ENCODE measurements at regions not wholly inside any gene's neighbourhood (a gene's known extent, or its start where the extent isn't known, plus 50 kb on each side); places are given as distances from the start of the nearest gene placed in this dataset.

DNA sequence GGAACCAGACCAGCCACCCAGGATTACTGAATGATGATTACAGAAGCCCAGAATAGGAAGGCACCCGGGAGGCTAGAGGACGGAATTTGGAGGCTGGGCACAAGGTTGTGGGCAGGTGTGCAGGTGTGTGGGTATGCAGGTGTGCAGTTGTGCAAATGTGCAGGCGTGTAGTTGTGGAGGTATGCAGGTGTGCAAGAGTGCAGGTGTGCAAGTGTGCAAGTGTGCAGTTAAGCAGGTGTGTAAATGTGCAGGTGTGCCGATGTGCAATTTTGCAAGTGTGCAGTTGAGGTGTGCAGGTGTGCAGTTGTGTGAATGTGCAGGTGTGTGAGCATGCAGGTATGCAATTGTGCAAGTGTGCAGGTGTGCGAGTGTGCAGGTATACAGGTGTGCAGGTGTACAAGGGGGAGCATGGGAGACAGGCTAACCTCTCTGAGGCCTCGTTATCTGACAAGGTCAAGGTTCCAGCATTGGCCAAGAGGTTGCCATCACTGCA, 131.8 kb downstream of the KCTD15 start:
- Histone ChIP-seq H3K4me2 (ENCODE audit: low read length, poor library complexity, severe bottlenecking) (no peak overlapping the region), H3K4ac (ENCODE audit: low read depth in 1 of 2, low read length in 2 of 2) (no peak overlapping the region)
- WGBS: 83% methylated on average over 6 of the region's 6 CpGs

DNA sequence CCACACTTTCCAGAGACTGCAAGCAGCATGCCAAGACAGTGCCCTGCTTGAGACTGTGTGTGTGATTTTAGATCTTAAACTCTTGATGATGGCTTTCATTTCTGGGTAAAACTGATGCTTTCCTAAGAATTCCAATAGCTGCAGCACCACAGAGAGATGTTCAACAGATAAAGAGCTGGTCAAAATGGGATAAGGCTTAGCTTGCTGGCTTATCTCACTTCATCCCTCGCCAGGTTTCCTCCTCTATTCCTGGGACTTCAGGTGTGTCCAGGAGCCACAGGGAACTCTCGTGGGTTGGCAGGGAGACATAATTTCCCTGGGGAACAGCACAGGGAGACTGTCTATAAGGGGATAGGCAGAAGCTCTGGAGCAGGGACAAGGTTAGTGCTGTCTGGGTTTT, 137.3 kb downstream of the KCTD15 start:
- H3K4me3 ChIP-seq (ENCODE audit: insufficient read depth in 1 of 2, low read depth in 1 of 2, low read length in 2 of 2): no peak overlapping the region
- H2AFZ ChIP-seq (ENCODE audit: low read depth, low read length): no peak overlapping the region
- 55% methylated on average over 2 of the region's 2 CpGs for WGBS
- H3K27ac ChIP-seq (ENCODE audit: low read length, poor library complexity, severe bottlenecking): no peak overlapping the region
- H4K91ac ChIP-seq (ENCODE audit: low read length): no peak overlapping the region
- no peak overlapping the region for H4K8ac ChIP-seq (ENCODE audit: low read length)
- H3K9ac ChIP-seq (ENCODE audit: low read length): no peak overlapping the region
- no peaks in the 10 kb centered on the region for H3K4me1 ChIP-seq (ENCODE audit: control insufficient read depth, insufficient read depth, low read depth, low read length)
- no peak for DNase-seq
- no peak overlapping the region for H3K23ac ChIP-seq (ENCODE audit: low read length in 2 of 2)
- H3K4me2 ChIP-seq (ENCODE audit: low read length, poor library complexity, severe bottlenecking): no peak overlapping the region
- H3K27me3 ChIP-seq (ENCODE audit: control insufficient read depth in 1 of 2, insufficient read depth in 1 of 2, low read length in 2 of 2): peaks cover 0 to 3% of the 10 kb centered on the region in 2 experiments
- H2BK5ac ChIP-seq (ENCODE audit: low read depth, low read length, poor library complexity, severe bottlenecking): no peak overlapping the region
- H3K36me3 ChIP-seq (ENCODE audit: control insufficient read depth in 1 of 2, insufficient read depth in 2 of 2, low read depth in 1 of 2, low read length in 2 of 2): no peaks in the 10 kb centered on the region
- no peak overlapping the region for H2BK120ac ChIP-seq (ENCODE audit: low read depth, low read length)
- no peak overlapping the region for H2BK12ac ChIP-seq (ENCODE audit: low read length in 2 of 2)
- no peaks in the 10 kb centered on the region for H3K79me1 ChIP-seq (replicated peaks; ENCODE audit: low read length, poor library complexity, severe bottlenecking)
- no peak overlapping the region for H2BK15ac ChIP-seq (ENCODE audit: low read depth, poor library complexity, severe bottlenecking)
- H3K18ac ChIP-seq (ENCODE audit: low read depth in 1 of 2, low read length in 2 of 2): no peak overlapping the region
- no peak overlapping the region for H3K14ac ChIP-seq (ENCODE audit: low read length in 2 of 2)
- no peak overlapping the region for H2AK5ac ChIP-seq (ENCODE audit: low read length, severe bottlenecking)
- H3K9me3 ChIP-seq (ENCODE audit: control insufficient read depth, low read length): peaks cover 14% of the 10 kb centered on the region
- H3K4ac ChIP-seq (ENCODE audit: low read depth in 1 of 2, low read length in 2 of 2): no peak overlapping the region

More for the DNA sequence above, 131.8 kb downstream of the KCTD15 start:
- H3K36me3 ChIP-seq (ENCODE audit: control insufficient read depth in 1 of 2, insufficient read depth in 2 of 2, low read depth in 1 of 2, low read length in 2 of 2): no peaks in the 10 kb centered on the region
- H2BK12ac ChIP-seq (ENCODE audit: low read length in 2 of 2): no peak overlapping the region
- no peak overlapping the region for H3K14ac ChIP-seq (ENCODE audit: low read length in 2 of 2)
- peaks cover 0 to 3% of the 10 kb centered on the region in 2 experiments for H3K27me3 ChIP-seq (ENCODE audit: control insufficient read depth in 1 of 2, insufficient read depth in 1 of 2, low read length in 2 of 2)
- no peak overlapping the region for H2BK5ac ChIP-seq (ENCODE audit: low read depth, low read length, poor library complexity, severe bottlenecking)
- peak overlapping the region in 1 of 2 experiments; percentile 5 for H3K4me3 ChIP-seq (ENCODE audit: insufficient read depth in 1 of 2, low read depth in 1 of 2, low read length in 2 of 2)
- no peak overlapping the region for H2AK5ac ChIP-seq (ENCODE audit: low read length, severe bottlenecking)
- H3K27ac ChIP-seq (ENCODE audit: low read length, poor library complexity, severe bottlenecking): no peak overlapping the region
- no peak for DNase-seq
- H2BK120ac ChIP-seq (ENCODE audit: low read depth, low read length): no peak overlapping the region
- peak overlapping the region; percentile 41 for H4K91ac ChIP-seq (ENCODE audit: low read length)
- H3K23ac ChIP-seq (ENCODE audit: low read length in 2 of 2): no peak overlapping the region
- H3K18ac ChIP-seq (ENCODE audit: low read depth in 1 of 2, low read length in 2 of 2): no peak overlapping the region
- H3K9me3 ChIP-seq (ENCODE audit: control insufficient read depth, low read length): peaks cover 2% of the 10 kb centered on the region
- H3K4me1 ChIP-seq (ENCODE audit: control insufficient read depth, insufficient read depth, low read depth, low read length): peaks cover 3% of the 10 kb centered on the region
- no peak overlapping the region for H2BK15ac ChIP-seq (ENCODE audit: low read depth, poor library complexity, severe bottlenecking)
- no peaks in the 10 kb centered on the region for H3K79me1 ChIP-seq (replicated peaks; ENCODE audit: low read length, poor library complexity, severe bottlenecking)
- H2AFZ ChIP-seq (ENCODE audit: low read depth, low read length): no peak overlapping the region
- H3K9ac ChIP-seq (ENCODE audit: low read length): no peak overlapping the region
- H4K8ac ChIP-seq (ENCODE audit: low read length): no peak overlapping the region

- no peak overlapping the region for H3K14ac ChIP-seq (ENCODE audit: low read length in 2 of 2)
- H3K9ac ChIP-seq (ENCODE audit: low read length): no peak overlapping the region
- H2BK120ac ChIP-seq (ENCODE audit: low read depth, low read length): no peak overlapping the region
- H2BK12ac ChIP-seq (ENCODE audit: low read length in 2 of 2): no peak overlapping the region
- H2AFZ ChIP-seq (ENCODE audit: low read depth, low read length): no peak overlapping the region
- H3K27ac ChIP-seq (ENCODE audit: low read length, poor library complexity, severe bottlenecking): no peak overlapping the region
- H2AK5ac ChIP-seq (ENCODE audit: low read length, severe bottlenecking): no peak overlapping the region
- no peak overlapping the region for H3K18ac ChIP-seq (ENCODE audit: low read depth in 1 of 2, low read length in 2 of 2)
- H3K4me1 ChIP-seq (ENCODE audit: control insufficient read depth, insufficient read depth, low read depth, low read length): no peaks in the 10 kb centered on the region
- H2BK15ac ChIP-seq (ENCODE audit: low read depth, poor library complexity, severe bottlenecking): no peak overlapping the region
- no peak overlapping the region for H3K4ac ChIP-seq (ENCODE audit: low read depth in 1 of 2, low read length in 2 of 2)
- peaks cover 0 to 3% of the 10 kb centered on the region in 2 experiments for H3K27me3 ChIP-seq (ENCODE audit: control insufficient read depth in 1 of 2, insufficient read depth in 1 of 2, low read length in 2 of 2)
- H3K36me3 ChIP-seq (ENCODE audit: control insufficient read depth in 1 of 2, insufficient read depth in 2 of 2, low read depth in 1 of 2, low read length in 2 of 2): no peaks in the 10 kb centered on the region
- no peak overlapping the region for H3K23ac ChIP-seq (ENCODE audit: low read length in 2 of 2)
- H4K8ac ChIP-seq (ENCODE audit: low read length): no peak overlapping the region
- no peak overlapping the region for H3K4me3 ChIP-seq (ENCODE audit: insufficient read depth in 1 of 2, low read depth in 1 of 2, low read length in 2 of 2)
- no peak for DNase-seq
- H2BK5ac ChIP-seq (ENCODE audit: low read depth, low read length, poor library complexity, severe bottlenecking): no peak overlapping the region
- H3K79me1 ChIP-seq (replicated peaks; ENCODE audit: low read length, poor library complexity, severe bottlenecking): no peaks in the 10 kb centered on the region
- H3K9me3 ChIP-seq (ENCODE audit: control insufficient read depth, low read length): peaks cover 9% of the 10 kb centered on the region
- WGBS: 74% methylated on average over 15 of the region's 15 CpGs
- H4K91ac ChIP-seq (ENCODE audit: low read length): no peak overlapping the region
- H3K4me2 ChIP-seq (ENCODE audit: low read length, poor library complexity, severe bottlenecking): no peak overlapping the region
Measured at GRCh38 chr19:33938821-33939220, 142.2 kb downstream of the KCTD15 start.

- Histone ChIP-seq H3K4ac (ENCODE audit: low read depth in 1 of 2, low read length in 2 of 2) (no peak overlapping the region), H3K18ac (ENCODE audit: low read depth in 1 of 2, low read length in 2 of 2) (no peak overlapping the region), H3K36me3 (ENCODE audit: control insufficient read depth in 1 of 2, insufficient read depth in 2 of 2, low read depth in 1 of 2, low read length in 2 of 2) (no peaks in the 10 kb centered on the region), H3K79me1 (replicated peaks; ENCODE audit: low read length, poor library complexity, severe bottlenecking) (no peaks in the 10 kb centered on the region), H4K91ac (ENCODE audit: low read length) (no peak overlapping the region), H3K4me3 (ENCODE audit: insufficient read depth in 1 of 2, low read depth in 1 of 2, low read length in 2 of 2) (no peak overlapping the region), H2BK120ac (ENCODE audit: low read depth, low read length) (no peak overlapping the region), H2BK5ac (ENCODE audit: low read depth, low read length, poor library complexity, severe bottlenecking) (no peak overlapping the region), H3K27me3 (ENCODE audit: control insufficient read depth in 1 of 2, insufficient read depth in 1 of 2, low read length in 2 of 2) (no peaks in the 10 kb centered on the region), H2AFZ (ENCODE audit: low read depth, low read length) (no peak overlapping the region), H3K4me1 (ENCODE audit: control insufficient read depth, insufficient read depth, low read depth, low read length) (no peaks in the 10 kb centered on the region), H3K23ac (ENCODE audit: low read length in 2 of 2) (no peak overlapping the region), H3K9me3 (ENCODE audit: control insufficient read depth, low read length) (peaks cover 3% of the 10 kb centered on the region), H2BK15ac (ENCODE audit: low read depth, poor library complexity, severe bottlenecking) (no peak overlapping the region), H2AK5ac (ENCODE audit: low read length, severe bottlenecking) (no peak overlapping the region), H3K27ac (ENCODE audit: low read length, poor library complexity, severe bottlenecking) (no peak overlapping the region), H3K4me2 (ENCODE audit: low read length, poor library complexity, severe bottlenecking) (no peak overlapping the region), H4K8ac (ENCODE audit: low read length) (no peak overlapping the region), H3K9ac (ENCODE audit: low read length) (no peak overlapping the region), H3K14ac (ENCODE audit: low read length in 2 of 2) (no peak overlapping the region), H2BK12ac (ENCODE audit: low read length in 2 of 2) (no peak overlapping the region)
- WGBS: 76% methylated on average over 5 of the region's 5 CpGs
- no peak for DNase-seq
Measured at GRCh38 chr19:33941133-33941532, 144.5 kb downstream of the KCTD15 start.

Data from mesenchymal stem cell (in vitro differentiated cells and primary cell).